ENCODE measurements at regions not wholly inside any gene's neighbourhood (a gene's known extent, or its start where the extent isn't known, plus 50 kb on each side); places are given as distances from the start of the nearest gene placed in this dataset.

DNA sequence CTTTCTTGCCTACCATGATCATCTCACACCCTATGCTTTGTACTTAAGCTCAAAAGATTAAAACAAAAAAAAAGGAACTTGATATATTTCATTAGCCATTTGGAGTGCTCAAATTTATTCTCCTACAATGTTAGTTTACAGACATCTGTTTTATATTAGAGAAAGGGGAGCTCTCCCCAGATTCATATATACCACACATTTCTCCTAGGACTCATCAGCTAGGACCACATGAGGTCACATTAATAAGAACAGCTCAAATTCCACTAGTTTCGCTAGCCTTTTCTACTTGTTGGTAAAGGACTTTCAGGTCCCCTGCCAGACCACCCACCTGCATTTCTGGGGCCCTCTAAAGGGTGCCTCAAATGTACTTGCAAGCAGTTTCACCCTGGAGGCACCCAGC, 151.2 kb upstream of the MMADHC start:
- H4K20me1 ChIP-seq (ENCODE audit: control insufficient read depth, extremely low read depth, insufficient read depth, low read length), result no peaks in the 10 kb centered on the region
- no peaks in the 10 kb centered on the region for H3K27me3 ChIP-seq (ENCODE audit: control insufficient read depth, extremely low read depth, insufficient read depth, low read length)
- peaks cover 50% of the 10 kb centered on the region for H3K4me1 ChIP-seq (ENCODE audit: control insufficient read depth, extremely low read depth, insufficient read depth, low read length)
- H3K4me2 ChIP-seq (ENCODE audit: control insufficient read depth, extremely low read depth, insufficient read depth, low read depth, low read length), result no peak overlapping the region
- no peak overlapping the region for H3K9ac ChIP-seq (ENCODE audit: control insufficient read depth, extremely low read depth, insufficient read depth, low read length)
- no peaks in the 10 kb centered on the region for H3K9me1 ChIP-seq (ENCODE audit: control insufficient read depth, extremely low read depth, insufficient read depth, low read length)
- FAIRE-seq, result no peak
- no peaks in the 10 kb centered on the region for H3K79me2 ChIP-seq (ENCODE audit: control insufficient read depth, insufficient read depth, low read length)
- H3K27ac ChIP-seq (ENCODE audit: control insufficient read depth, insufficient read depth, low read length), result no peak overlapping the region
- dilution Hi-C loops (cut with MboI; ENCODE audit: extremely low pct_ligation_motif_present, low sequenced_read_pairs), result no loop called here
- no peak overlapping the region for H2AFZ ChIP-seq (ENCODE audit: control insufficient read depth, low read length)
- no peaks in the 10 kb centered on the region for H3K9me3 ChIP-seq (ENCODE audit: control insufficient read depth, low read depth, low read length)
- TF ChIP-seq, protein P1, sequence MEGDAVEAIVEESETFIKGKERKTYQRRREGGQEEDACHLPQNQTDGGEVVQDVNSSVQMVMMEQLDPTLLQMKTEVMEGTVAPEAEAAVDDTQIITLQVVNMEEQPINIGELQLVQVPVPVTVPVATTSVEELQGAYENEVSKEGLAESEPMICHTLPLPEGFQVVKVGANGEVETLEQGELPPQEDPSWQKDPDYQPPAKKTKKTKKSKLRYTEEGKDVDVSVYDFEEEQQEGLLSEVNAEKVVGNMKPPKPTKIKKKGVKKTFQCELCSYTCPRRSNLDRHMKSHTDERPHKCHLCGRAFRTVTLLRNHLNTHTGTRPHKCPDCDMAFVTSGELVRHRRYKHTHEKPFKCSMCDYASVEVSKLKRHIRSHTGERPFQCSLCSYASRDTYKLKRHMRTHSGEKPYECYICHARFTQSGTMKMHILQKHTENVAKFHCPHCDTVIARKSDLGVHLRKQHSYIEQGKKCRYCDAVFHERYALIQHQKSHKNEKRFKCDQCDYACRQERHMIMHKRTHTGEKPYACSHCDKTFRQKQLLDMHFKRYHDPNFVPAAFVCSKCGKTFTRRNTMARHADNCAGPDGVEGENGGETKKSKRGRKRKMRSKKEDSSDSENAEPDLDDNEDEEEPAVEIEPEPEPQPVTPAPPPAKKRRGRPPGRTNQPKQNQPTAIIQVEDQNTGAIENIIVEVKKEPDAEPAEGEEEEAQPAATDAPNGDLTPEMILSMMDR (optimal IDR thresholded peaks at IDR 0.05 in 1 of 3, IDR thresholded peaks at IDR 0.05 in 1 of 3, conservative IDR thresholded peaks at IDR 0.05 in 1 of 3; ENCODE audit: extremely low read depth in 1 of 3, insufficient read depth in 2 of 3, low read length in 3 of 3), result no peak
- no peak for TF ChIP-seq EZH2 (IDR thresholded peaks at IDR 0.05; ENCODE audit: low read length)
- DNase-seq (ENCODE audit: low read depth, low spot score), result no peak
- no peak overlapping the region for H3K4me3 ChIP-seq (ENCODE audit: control insufficient read depth in 2 of 3, extremely low read depth in 1 of 3, insufficient read depth in 2 of 3, low read depth in 1 of 3, low read length in 3 of 3)
- no peaks in the 10 kb centered on the region for H3K36me3 ChIP-seq (ENCODE audit: control insufficient read depth in 2 of 2, extremely low read depth in 1 of 2, insufficient read depth in 2 of 2, low read length in 2 of 2)

DNA sequence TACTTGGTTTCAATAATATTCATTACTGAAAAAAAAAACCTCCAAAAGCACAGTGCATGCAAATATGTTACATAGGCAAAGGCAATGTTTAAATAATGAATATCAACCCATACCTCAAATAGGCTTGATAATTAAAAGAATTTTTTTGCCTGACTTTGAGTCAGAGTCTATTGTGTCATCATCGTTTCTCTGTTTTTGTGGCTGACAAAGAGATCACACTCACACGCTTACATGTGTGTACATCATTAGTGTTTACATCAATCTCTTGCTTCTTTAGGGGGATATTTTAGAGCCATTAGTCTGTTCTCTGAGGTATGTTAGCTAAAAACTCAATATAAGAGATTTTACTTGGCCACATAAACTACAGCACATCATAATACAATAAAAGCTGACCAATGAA, 150.3 kb upstream of the MMADHC start:
- dilution Hi-C loops (cut with MboI; ENCODE audit: extremely low pct_ligation_motif_present, low sequenced_read_pairs), result no loop called here
- H2AFZ ChIP-seq (ENCODE audit: control insufficient read depth, low read length), result no peak overlapping the region

More for the DNA sequence above, 150.3 kb upstream of the MMADHC start:
- Histone ChIP-seq H3K4me1 (ENCODE audit: control insufficient read depth, extremely low read depth, insufficient read depth, low read length) (peaks cover 54% of the 10 kb centered on the region), H3K9me3 (ENCODE audit: control insufficient read depth, low read depth, low read length) (no peaks in the 10 kb centered on the region), H3K4me2 (ENCODE audit: control insufficient read depth, extremely low read depth, insufficient read depth, low read depth, low read length) (no peak overlapping the region), H4K20me1 (ENCODE audit: control insufficient read depth, extremely low read depth, insufficient read depth, low read length) (no peaks in the 10 kb centered on the region), H3K27me3 (ENCODE audit: control insufficient read depth, extremely low read depth, insufficient read depth, low read length) (no peaks in the 10 kb centered on the region), H3K4me3 (ENCODE audit: control insufficient read depth in 2 of 3, extremely low read depth in 1 of 3, insufficient read depth in 2 of 3, low read depth in 1 of 3, low read length in 3 of 3) (no peak overlapping the region), H3K79me2 (ENCODE audit: control insufficient read depth, insufficient read depth, low read length) (no peaks in the 10 kb centered on the region), H3K36me3 (ENCODE audit: control insufficient read depth in 2 of 2, extremely low read depth in 1 of 2, insufficient read depth in 2 of 2, low read length in 2 of 2) (no peaks in the 10 kb centered on the region), H3K9me1 (ENCODE audit: control insufficient read depth, extremely low read depth, insufficient read depth, low read length) (no peaks in the 10 kb centered on the region), H3K9ac (ENCODE audit: control insufficient read depth, extremely low read depth, insufficient read depth, low read length) (no peak overlapping the region), H3K27ac (ENCODE audit: control insufficient read depth, insufficient read depth, low read length) (no peak overlapping the region)
- no peak for DNase-seq (ENCODE audit: low read depth, low spot score)
- FAIRE-seq, result no peak
- TF ChIP-seq, protein P1 (optimal IDR thresholded peaks at IDR 0.05 in 1 of 3, IDR thresholded peaks at IDR 0.05 in 1 of 3, conservative IDR thresholded peaks at IDR 0.05 in 1 of 3; ENCODE audit: extremely low read depth in 1 of 3, insufficient read depth in 2 of 3, low read length in 3 of 3), result no peak
- no peak for TF ChIP-seq EZH2 (IDR thresholded peaks at IDR 0.05; ENCODE audit: low read length)

Measured in keratinocyte (primary cell).